ENCODE measurements at regions not wholly inside any gene's neighbourhood (a gene's known extent, or its start where the extent isn't known, plus 50 kb on each side); places are given as distances from the start of the nearest gene placed in this dataset.
A peak's percentile ranks its signal among the peaks of the same experiment; 100 is the strongest.
"Not testable (repeated sequence)": the region's sequence is repeated elsewhere in the genome, so short reads cannot be mapped to it uniquely, and the experiment has no call there.

GRCh38 chr3:160047876-160048275, 59.2 kb downstream of the IL12A start:
- DNase-seq (ENCODE audit: low spot score): no peak

- no peak for DNase-seq (ENCODE audit: low spot score)
These were observed 60.4 kb downstream of the IL12A start for GRCh38 chr3:160049038-160049437.

- DNase-seq (ENCODE audit: low spot score): peak; percentile 49
These were observed 60.9 kb downstream of the IL12A start for GRCh38 chr3:160049565-160049964.

- DNase-seq (ENCODE audit: low spot score): no peak
These were observed 61.4 kb downstream of the IL12A start for GRCh38 chr3:160049988-160050387.

GRCh38 chr3:160052385-160053047, 63.9 kb downstream of the IL12A start:
- no peak for DNase-seq (ENCODE audit: low spot score)

- DNase-seq (ENCODE audit: low spot score): no peak
These were observed 64.4 kb downstream of the IL12A start for GRCh38 chr3:160053048-160053391.

GRCh38 chr3:160054862-160055261, 66.2 kb downstream of the IL12A start:
- not testable (repeated sequence) for DNase-seq (ENCODE audit: low spot score)

- no peak for DNase-seq (ENCODE audit: low spot score)
These were observed 67.0 kb downstream of the IL12A start for GRCh38 chr3:160055659-160056058.

- DNase-seq (ENCODE audit: low spot score): no peak
These were observed 68.7 kb downstream of the IL12A start for GRCh38 chr3:160057331-160057730.

- no peak for DNase-seq (ENCODE audit: low spot score)
These were observed 71.9 kb downstream of the IL12A start for GRCh38 chr3:160060409-160061027.

- DNase-seq (ENCODE audit: low spot score): no peak
These were observed 72.9 kb downstream of the IL12A start for GRCh38 chr3:160061525-160061924.

- no peak for DNase-seq (ENCODE audit: low spot score)
These were observed 76.6 kb downstream of the IL12A start for GRCh38 chr3:160065282-160065681.

- no peak for DNase-seq (ENCODE audit: low spot score)
These were observed 77.2 kb downstream of the IL12A start for GRCh38 chr3:160065786-160066185.

- no peak for DNase-seq (ENCODE audit: low spot score)
These were observed 81.4 kb downstream of the IL12A start for GRCh38 chr3:160069986-160070385.

- no peak for DNase-seq (ENCODE audit: low spot score)
These were observed 87.9 kb downstream of the IL12A start for GRCh38 chr3:160076519-160076918.

GRCh38 chr3:160078533-160078932, 89.9 kb downstream of the IL12A start:
- no peak for DNase-seq (ENCODE audit: low spot score)

- no peak for DNase-seq (ENCODE audit: low spot score)
These were observed 93.4 kb downstream of the IL12A start for GRCh38 chr3:160081958-160082533.

GRCh38 chr3:160084998-160085397, 96.4 kb downstream of the IL12A start:
- no peak for DNase-seq (ENCODE audit: low spot score)

GRCh38 chr3:160088492-160089137, 100.0 kb downstream of the IL12A start:
- DNase-seq (ENCODE audit: low spot score): no peak

GRCh38 chr3:160090653-160091052, 102.0 kb downstream of the IL12A start:
- DNase-seq (ENCODE audit: low spot score): no peak

GRCh38 chr3:160091441-160091840, 102.8 kb downstream of the IL12A start:
- no peak for DNase-seq (ENCODE audit: low spot score)

- no peak for DNase-seq (ENCODE audit: low spot score)
These were observed 104.1 kb downstream of the IL12A start for GRCh38 chr3:160092760-160093159.

- DNase-seq (ENCODE audit: low spot score): no peak
These were observed 105.9 kb downstream of the IL12A start for GRCh38 chr3:160094562-160094961.

All from umbilical cord (tissue), 1 donor.